Activated naive CD4-positive, alpha-beta T cell treated with anti-CD3 and anti-CD28 coated beads, Interleukin-2, amount 10 ng/mL, durations not matched to agents 7 days and 5 days (primary cell): ENCODE measurements at regions not wholly inside any gene's neighbourhood (a gene's known extent, or its start where the extent isn't known, plus 50 kb on each side); places are given as distances from the start of the nearest gene placed in this dataset.

Experiments used
- CTCF ChIA-PET: fragments of 350-600 bp; sonication (Branson Sonifier 250); formaldehyde crosslinking; loops from one replicate; lab custom pipeline; 2021; ENCODE audit warnings: antibody characterized with exemption; lab: Charles Lee
- DNase-seq: peaks from one replicate; pipeline ENCODE4 v3.0.0-alpha.2; 2020
- H3K27ac Mint-ChIP-seq: one replicate; pipeline ENCODE4 v1.8.0; 2021; ENCODE audit warnings: mild to moderate bottlenecking, moderate library complexity, mixed read lengths
- H3K27me3 Mint-ChIP-seq: one replicate; pipeline ENCODE4 v1.8.0; 2021; ENCODE audit warnings: mild to moderate bottlenecking, mixed read lengths
- H3K36me3 Mint-ChIP-seq: one replicate; pipeline ENCODE4 v1.8.0; 2021; ENCODE audit warnings: mixed read lengths
- H3K4me1 Mint-ChIP-seq: one replicate; pipeline ENCODE4 v1.8.0; 2021; ENCODE audit warnings: mixed read lengths
- H3K4me3 Mint-ChIP-seq: one replicate; pipeline ENCODE4 v1.8.0; 2021; ENCODE audit warnings: mild to moderate bottlenecking, moderate library complexity, mixed read lengths
- H3K9me3 Mint-ChIP-seq: one replicate; pipeline ENCODE4 v1.8.0; 2021; ENCODE audit warnings: mixed read lengths

DNA sequence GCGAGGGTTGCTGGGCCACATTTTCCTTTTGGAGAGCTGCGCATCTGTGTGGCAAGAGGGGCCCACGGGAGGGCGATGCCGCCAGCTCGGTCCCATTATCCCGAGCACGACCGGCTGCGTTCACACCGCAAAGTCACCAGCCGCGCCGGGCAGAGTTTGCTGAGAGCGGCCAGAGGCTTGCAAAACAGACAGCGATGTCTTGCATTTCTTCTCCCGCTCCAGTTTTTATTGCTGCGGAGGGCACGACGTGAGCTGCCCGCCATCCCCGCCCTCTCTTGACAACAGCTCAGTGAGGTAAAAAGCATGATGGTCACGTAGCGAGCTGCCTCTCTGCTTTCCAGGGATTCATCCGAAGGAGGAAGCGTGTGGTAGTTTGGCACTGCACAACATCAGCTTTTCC lies 102.1 kb upstream of the TENM3 start:
- H3K4me1 Mint-ChIP-seq = peaks cover 23% of the 10 kb centered on the region
- DNase-seq = no peak
- peaks cover 63% of the 10 kb centered on the region for H3K27me3 Mint-ChIP-seq
- CTCF ChIA-PET = no interaction called here
- no peak overlapping the region for H3K4me3 Mint-ChIP-seq
- H3K36me3 Mint-ChIP-seq = peaks cover 1% of the 10 kb centered on the region
- H3K27ac Mint-ChIP-seq = no peak overlapping the region
- no peaks in the 10 kb centered on the region for H3K9me3 Mint-ChIP-seq

DNA sequence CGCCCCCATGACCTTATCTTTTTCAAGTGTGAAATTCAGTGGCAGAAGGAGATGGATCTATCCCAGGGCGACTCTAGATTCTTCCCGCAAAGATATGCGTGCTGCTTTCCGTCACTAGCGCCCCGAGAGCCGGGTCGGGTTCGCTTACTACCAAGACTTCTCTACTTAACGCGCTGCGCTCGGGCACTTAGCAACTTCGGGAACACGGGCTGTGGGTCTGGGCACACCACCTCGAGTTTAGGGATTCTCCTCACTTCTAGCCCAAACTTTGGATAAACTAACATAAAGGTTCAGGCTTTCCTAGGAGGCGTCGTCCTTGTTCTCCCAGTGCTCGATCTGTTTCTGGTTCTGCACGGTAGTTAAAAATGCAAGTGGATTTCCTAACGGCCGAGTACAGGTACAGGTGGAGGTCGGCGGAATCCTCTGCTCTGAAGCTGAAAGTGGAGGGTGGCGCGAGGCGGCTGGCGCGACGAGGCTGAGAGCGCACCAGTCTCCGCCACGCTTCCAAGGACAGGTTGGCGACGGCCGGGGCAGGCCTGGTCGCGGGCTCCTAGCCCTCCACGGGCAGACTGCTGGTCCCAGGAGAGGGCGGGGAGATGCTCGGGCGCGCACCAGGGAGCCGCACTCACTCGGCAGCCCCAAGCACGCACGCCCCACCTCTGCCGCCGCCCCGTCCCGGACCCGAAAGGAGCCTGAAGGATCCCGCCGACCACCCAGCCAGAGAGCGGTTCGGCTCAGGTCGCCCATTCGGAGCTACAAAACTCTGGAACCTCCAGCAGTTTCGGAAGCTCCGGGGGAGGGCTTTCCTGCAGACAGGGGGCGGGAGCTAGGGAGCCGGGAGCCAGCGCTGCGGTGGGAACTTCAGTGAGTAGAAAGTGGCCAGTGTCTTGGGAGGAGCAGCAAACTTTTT lies 100.8 kb upstream of the TENM3 start:
- no peak overlapping the region for H3K27ac Mint-ChIP-seq
- peaks cover 59% of the 10 kb centered on the region for H3K27me3 Mint-ChIP-seq
- CTCF ChIA-PET = no interaction called here
- H3K4me1 Mint-ChIP-seq = peaks cover 23% of the 10 kb centered on the region
- peaks cover 1% of the 10 kb centered on the region for H3K36me3 Mint-ChIP-seq
- H3K9me3 Mint-ChIP-seq = no peaks in the 10 kb centered on the region
- no peak for DNase-seq
- no peak overlapping the region for H3K4me3 Mint-ChIP-seq

DNA sequence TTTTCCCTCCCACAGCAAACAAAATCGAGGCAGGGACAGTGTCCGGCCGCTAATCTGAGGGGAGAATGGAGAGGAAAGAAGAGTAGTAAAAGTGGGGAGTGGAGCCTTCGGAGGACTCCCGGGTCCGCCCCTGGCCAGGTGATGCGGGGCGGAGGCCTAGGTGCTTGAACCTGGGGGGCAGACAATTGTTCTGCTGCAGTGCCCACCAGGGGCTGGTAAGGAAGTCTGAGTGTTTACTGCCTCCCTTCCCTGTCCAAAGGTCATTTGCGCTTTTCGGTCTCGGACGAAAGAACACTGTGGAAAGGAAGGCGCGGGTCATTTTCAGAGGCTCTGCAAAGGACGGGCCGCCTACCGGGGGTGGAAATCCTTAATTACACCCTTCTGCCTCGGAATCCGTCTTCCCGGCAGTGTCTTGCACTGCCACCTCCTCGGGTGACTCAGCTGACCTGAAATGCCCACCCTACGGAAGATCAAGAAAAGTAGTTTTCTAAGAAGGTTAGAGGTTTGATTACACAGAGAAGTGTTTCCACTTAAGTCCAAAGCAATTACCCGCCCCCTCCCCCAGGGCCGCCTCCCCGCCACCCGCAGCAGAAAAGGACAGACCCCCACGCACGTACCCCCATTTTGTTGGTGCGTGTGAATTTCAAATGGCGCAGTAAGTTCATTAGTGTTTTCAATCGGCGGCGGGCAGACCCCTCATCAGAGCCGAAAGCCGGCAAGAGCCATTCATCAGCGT lies 99.9 kb upstream of the TENM3 start:
- H3K4me3 Mint-ChIP-seq = peak overlapping the region; percentile 66
- H3K36me3 Mint-ChIP-seq = peaks cover 1% of the 10 kb centered on the region
- peaks cover 23% of the 10 kb centered on the region for H3K4me1 Mint-ChIP-seq
- no peak for DNase-seq
- H3K27me3 Mint-ChIP-seq = peaks cover 59% of the 10 kb centered on the region
- no peak overlapping the region for H3K27ac Mint-ChIP-seq
- CTCF ChIA-PET = no interaction called here
- no peaks in the 10 kb centered on the region for H3K9me3 Mint-ChIP-seq

DNA sequence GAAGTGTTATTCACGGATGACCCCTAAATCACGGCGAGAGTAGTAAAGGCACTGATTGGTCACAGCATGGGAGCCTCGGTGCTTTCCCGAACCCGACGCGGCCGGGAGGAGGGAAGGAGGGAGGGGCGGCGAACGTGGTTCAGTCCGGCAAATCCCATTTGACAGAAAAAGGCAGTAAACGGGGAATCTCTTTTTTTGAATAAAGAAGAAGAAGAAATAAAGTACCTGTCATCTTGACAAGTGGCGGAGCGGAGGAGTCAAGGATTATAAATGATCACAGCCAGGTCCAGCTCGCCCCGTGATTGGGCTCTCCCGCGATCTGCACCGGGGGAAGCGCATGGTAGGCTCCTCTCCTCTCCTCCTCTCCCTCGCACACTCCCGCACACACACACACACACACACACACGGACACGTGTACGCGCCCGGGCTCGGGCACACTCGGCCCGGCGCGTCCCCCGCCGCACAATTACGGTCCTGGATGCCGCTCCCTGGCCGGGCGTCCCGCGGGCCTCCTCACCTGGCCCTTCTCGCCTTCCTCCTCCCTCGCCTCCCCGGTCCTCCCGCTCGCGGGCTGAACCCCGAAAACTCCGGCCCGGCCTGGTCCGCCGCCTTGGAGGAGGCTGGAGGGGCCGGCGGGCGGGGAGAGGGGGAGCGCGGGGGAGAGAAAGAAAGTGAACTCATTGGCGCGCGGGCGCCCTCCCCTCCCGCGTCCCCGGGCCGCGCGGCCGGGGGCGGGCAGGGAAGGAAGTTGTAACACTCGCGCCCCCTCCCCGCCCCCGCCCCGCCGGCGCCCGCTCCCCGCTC lies 99.2 kb upstream of the TENM3 start:
- Mint-ChIP-seq H3K4me1 (peaks cover 23% of the 10 kb centered on the region), H3K9me3 (no peaks in the 10 kb centered on the region), H3K27me3 (peaks cover 59% of the 10 kb centered on the region), H3K4me3 (peak overlapping the region; percentile 66), H3K36me3 (peaks cover 1% of the 10 kb centered on the region), H3K27ac (peak overlapping the region; percentile 28)
- CTCF ChIA-PET = no interaction called here
- DNase-seq = no peak

DNA sequence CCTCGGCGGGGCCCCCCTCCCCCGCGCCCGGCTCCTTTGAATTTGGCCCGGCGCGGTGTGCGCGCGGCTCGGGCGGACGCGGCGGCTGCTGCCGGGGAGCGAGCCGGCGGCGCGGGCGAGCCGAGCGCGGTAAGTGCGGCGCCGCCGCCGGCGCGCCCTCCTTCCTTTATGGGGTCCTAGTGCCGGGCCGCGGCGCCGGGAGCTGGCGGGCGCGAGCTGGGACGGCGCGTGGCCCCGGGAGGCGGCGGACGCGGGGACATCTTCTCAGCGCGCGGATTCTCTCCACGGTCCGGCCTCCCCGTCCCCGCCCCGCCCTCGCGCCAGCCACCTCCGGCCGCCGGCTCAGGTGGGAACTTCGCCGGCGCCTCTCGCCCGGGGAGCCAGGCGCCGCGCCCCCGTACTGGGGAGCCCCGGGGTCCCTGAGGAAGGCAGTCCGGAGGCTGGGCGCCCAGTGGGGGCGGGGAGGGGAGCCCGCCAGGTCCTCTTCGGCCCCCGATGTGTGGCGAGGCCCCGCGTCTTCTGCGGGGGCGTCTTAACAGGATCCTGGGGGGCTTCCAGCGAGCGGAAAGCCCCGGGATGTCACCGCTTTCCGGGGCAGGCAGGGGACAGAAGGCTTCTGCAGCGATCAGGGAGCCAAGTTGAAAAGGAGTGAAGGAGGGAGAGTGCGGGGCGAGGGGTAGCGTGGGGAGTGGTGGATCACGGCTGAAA lies 98.4 kb upstream of the TENM3 start:
- Mint-ChIP-seq H3K36me3 (peaks cover 1% of the 10 kb centered on the region), H3K27me3 (peaks cover 55% of the 10 kb centered on the region), H3K27ac (peak overlapping the region; percentile 62), H3K4me3 (peak overlapping the region; percentile 65), H3K4me1 (peaks cover 23% of the 10 kb centered on the region), H3K9me3 (no peaks in the 10 kb centered on the region)
- no peak for DNase-seq
- CTCF ChIA-PET = no interaction called here

DNA sequence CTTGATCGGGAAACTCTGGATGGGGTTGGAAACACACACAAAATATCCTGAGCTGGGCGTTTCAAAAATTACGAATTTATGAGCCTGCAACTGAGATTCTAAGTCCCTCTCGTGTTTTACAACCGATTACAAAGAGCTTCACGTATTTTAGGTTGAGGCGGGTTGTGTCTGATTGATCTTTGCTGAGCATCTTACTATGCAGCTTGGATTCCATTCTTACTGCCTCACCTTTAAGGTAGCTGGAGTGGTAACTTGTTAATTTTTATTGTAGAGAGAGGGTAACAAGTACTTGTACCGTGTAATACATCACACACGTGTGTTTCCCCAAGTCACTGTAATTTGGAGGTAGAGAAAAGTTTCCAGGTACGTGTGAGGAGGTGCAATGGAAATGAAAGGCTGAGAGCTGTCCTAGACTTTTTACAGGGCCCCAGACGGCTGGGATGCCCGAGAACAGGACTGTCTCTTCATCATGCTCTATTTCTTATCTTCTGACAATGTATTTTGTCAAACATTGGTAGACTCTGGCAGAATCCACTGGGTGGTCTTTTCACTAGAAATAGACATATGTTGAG lies 97.8 kb upstream of the TENM3 start:
- peak overlapping the region; percentile 65 for H3K4me3 Mint-ChIP-seq
- CTCF ChIA-PET = no interaction called here
- no peak for DNase-seq

DNA sequence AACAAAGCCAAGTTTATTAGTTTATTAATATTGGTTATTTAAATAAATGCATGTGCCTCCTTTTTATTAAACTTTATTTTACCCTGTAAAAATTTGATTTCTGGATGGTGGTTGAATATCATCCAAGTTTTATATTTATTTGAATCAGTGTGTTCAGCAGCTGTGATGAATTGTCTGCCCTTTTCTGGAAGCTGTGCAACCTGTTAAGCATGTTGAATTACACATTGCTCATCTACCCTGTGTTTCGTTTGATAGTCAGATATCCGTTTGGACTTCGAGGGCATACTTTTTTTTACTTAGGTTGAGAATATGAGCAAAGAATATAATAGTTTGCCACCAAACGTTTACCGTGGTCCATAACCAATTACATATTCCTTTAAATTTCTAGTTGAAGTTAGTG lies 95.8 kb upstream of the TENM3 start:
- Mint-ChIP-seq H3K27ac (no peak overlapping the region), H3K36me3 (peaks cover 1% of the 10 kb centered on the region), H3K9me3 (no peaks in the 10 kb centered on the region), H3K27me3 (peaks cover 31% of the 10 kb centered on the region), H3K4me3 (no peak overlapping the region), H3K4me1 (peaks cover 17% of the 10 kb centered on the region)
- CTCF ChIA-PET = no interaction called here
- no peak for DNase-seq

More for the DNA sequence above, 97.8 kb upstream of the TENM3 start:
- Mint-ChIP-seq H3K27me3 (peaks cover 50% of the 10 kb centered on the region), H3K36me3 (peaks cover 1% of the 10 kb centered on the region), H3K9me3 (no peaks in the 10 kb centered on the region), H3K27ac (peak overlapping the region; percentile 62), H3K4me1 (peaks cover 21% of the 10 kb centered on the region)

DNA sequence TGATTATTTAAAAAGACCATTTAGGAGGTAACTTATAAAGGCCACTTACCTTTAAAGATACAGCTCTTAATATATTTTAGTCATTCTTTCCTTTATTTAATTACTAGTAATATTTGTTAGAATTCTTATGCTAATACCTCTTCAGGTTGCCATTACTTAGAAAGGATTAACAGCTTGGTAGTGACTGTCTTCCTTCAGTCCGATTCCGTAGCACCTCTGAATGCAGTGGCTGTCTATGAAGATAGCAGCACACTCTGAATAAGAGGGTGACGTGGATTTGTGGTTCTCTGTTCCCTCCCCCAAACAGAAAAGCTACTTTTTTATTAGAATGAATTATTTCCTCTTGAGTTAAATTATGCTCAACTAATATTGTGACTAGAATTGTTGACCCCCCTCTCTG lies 92.6 kb upstream of the TENM3 start:
- Mint-ChIP-seq H3K27ac (no peak overlapping the region), H3K9me3 (no peaks in the 10 kb centered on the region), H3K4me1 (no peaks in the 10 kb centered on the region), H3K36me3 (no peaks in the 10 kb centered on the region), H3K4me3 (no peak overlapping the region), H3K27me3 (peaks cover 2% of the 10 kb centered on the region)
- DNase-seq = no peak
- CTCF ChIA-PET = interaction anchor here (0.5 kb wide), 1 partner anchor 1476 kb away, joined by 3 read pairs; no protein-coding TSS in a partner anchor

DNA sequence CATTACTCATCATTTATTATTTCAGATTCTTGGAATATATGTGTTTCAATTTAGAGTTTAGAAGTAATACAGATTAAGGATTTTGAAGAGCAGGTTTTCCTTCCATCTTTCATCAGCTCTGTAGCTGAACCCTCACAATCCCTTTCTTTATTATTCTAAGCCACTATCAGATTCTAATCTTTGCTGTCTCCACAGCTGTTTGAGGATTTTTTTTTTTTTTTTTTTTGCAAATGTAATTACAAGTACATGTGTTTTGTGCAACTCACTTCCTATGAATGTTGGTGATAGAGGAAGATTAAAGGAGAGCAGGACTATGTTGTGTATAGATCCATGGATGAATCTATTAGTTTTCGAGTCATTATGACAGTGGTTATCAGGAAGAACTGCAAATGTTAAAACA lies 87.4 kb upstream of the TENM3 start:
- Mint-ChIP-seq H3K9me3 (peaks cover 2% of the 10 kb centered on the region), H3K4me3 (no peak overlapping the region), H3K27me3 (no peaks in the 10 kb centered on the region), H3K36me3 (no peaks in the 10 kb centered on the region), H3K4me1 (no peaks in the 10 kb centered on the region), H3K27ac (no peak overlapping the region)
- CTCF ChIA-PET = no interaction called here
- DNase-seq = no peak

DNA sequence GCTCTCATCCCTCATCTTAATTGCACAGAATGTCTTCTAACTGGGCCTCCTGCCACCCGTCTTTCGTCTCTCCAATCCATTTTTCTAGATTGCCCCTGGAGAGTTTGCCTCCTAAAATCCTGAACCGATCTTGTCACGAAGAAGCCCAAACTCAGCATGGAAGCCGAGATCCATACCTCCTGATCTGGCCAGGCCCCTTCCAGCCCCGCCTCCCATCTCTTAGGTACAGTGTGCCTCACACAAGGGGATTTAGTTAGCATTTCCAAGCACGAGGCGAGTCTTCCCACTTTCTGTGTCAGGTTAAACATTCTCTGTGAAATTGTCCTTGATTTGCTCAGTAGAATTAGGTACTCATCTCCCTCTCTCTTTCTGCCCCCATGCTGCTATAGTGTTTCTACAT lies 80.0 kb upstream of the TENM3 start:
- Mint-ChIP-seq H3K9me3 (peaks cover 2% of the 10 kb centered on the region), H3K36me3 (no peaks in the 10 kb centered on the region), H3K4me3 (no peak overlapping the region), H3K27ac (no peak overlapping the region), H3K27me3 (no peaks in the 10 kb centered on the region), H3K4me1 (no peaks in the 10 kb centered on the region)
- no peak for DNase-seq
- CTCF ChIA-PET = no interaction called here

DNA sequence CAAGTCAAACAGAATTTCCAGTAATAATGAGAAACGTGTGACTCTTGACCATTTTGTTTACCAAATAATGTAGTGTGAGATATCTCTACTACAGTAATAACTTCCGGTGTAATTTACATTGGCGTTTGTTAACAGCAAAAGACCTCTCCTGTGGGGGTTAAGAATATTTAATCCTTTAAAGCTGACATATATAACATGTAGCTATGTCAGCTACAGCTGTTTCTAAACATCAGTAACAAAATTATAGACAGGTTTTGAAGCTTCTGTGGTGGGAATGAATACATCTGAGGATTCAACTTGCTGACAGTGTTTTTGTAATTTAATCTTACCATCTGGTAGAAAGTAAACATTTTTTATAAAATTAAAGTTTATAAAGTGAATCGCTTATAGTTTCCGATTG lies 73.6 kb upstream of the TENM3 start:
- H3K4me1 Mint-ChIP-seq = no peaks in the 10 kb centered on the region
- no peaks in the 10 kb centered on the region for H3K36me3 Mint-ChIP-seq
- H3K27ac Mint-ChIP-seq = no peak overlapping the region
- no peak for DNase-seq
- CTCF ChIA-PET = no interaction called here
- H3K27me3 Mint-ChIP-seq = no peaks in the 10 kb centered on the region
- H3K9me3 Mint-ChIP-seq = no peaks in the 10 kb centered on the region
- H3K4me3 Mint-ChIP-seq = no peak overlapping the region

DNA sequence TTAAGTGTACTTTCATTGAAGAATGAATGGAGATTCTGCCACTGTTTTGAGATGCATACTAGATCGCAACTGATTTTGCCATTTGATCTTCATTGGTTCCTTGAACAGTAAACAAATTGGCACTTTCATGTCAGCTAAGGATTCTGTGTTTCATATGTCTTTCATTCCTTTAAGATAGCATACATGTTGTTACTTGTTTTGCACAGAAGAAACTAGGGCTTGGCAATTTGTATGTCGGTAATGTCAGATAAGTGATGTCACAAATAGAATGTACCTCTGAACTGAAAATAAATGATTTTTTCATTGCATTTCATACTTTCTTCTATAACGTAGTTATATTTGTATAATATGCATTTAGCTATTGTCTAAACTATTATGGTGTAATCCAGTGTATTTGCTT lies 73.2 kb upstream of the TENM3 start:
- CTCF ChIA-PET = no interaction called here
- no peaks in the 10 kb centered on the region for H3K36me3 Mint-ChIP-seq
- no peaks in the 10 kb centered on the region for H3K27me3 Mint-ChIP-seq
- no peak overlapping the region for H3K4me3 Mint-ChIP-seq
- no peak overlapping the region for H3K27ac Mint-ChIP-seq
- H3K9me3 Mint-ChIP-seq = no peaks in the 10 kb centered on the region
- DNase-seq = no peak
- no peaks in the 10 kb centered on the region for H3K4me1 Mint-ChIP-seq

DNA sequence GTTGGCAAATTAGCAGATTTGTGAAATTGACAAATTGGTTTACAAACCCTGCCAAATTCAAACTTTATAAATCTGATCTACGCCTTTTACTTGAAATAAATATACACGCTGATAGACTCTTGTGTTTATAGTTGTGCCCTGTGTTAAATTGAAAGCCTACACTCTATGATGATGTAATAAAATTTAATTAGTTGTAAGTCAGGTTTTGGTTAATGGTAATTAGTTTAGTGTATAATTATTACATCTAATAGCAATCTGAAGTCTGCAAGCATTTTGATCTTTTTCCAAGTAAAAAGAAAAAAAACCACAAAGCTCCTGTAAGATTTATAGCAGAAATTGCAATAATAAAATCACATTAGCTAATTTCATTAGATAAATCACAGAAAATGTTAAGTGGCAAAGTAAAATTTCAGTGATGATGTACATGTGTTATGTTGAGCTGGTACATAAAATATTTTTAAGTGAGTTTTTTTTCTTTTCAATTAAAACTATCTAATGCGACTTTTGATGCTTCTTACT lies 72.7 kb upstream of the TENM3 start:
- H3K4me3 Mint-ChIP-seq = no peak overlapping the region
- no peak overlapping the region for H3K27ac Mint-ChIP-seq
- DNase-seq = no peak
- CTCF ChIA-PET = no interaction called here
- no peaks in the 10 kb centered on the region for H3K4me1 Mint-ChIP-seq
- H3K27me3 Mint-ChIP-seq = no peaks in the 10 kb centered on the region
- H3K36me3 Mint-ChIP-seq = no peaks in the 10 kb centered on the region
- no peaks in the 10 kb centered on the region for H3K9me3 Mint-ChIP-seq
